Esophagus muscularis mucosa (tissue), 4 donors: ENCODE measurements at regions not wholly inside any gene's neighbourhood (a gene's known extent, or its start where the extent isn't known, plus 50 kb on each side); places are given as distances from the start of the nearest gene placed in this dataset.

Experiments
- DNase-seq: peaks from one replicate; pipeline ENCODE4 v3.0.0-alpha.2; 2017; ENCODE audit errors: extremely low spot score
- H3K27ac ChIP-seq, 4 donors: fragments of 200-600 bp; sonication (generic); replicated peaks in 1 of 4; 1 replicate in 3 of 4; 2 replicates in 1 of 4; pipeline ENCODE4 v1.5.1; 2016 to 2019; ENCODE audit warnings: mild to moderate bottlenecking in 1 of 4
- H3K27me3 ChIP-seq, 4 donors: fragments of 200-600 bp; sonication (generic); one replicate each; pipeline versions ENCODE4 v1.5.1 to v1.6.0; 2016 to 2019
- H3K36me3 ChIP-seq, 4 donors: fragments of 200-600 bp; sonication (generic); one replicate each; pipeline ENCODE4 v1.5.1; 2016 to 2019
- H3K4me1 ChIP-seq, 4 donors: fragments of 200-600 bp; sonication (generic); one replicate each; pipeline ENCODE4 v1.5.1; 2016 to 2019
- H3K4me3 ChIP-seq, 4 donors: fragments of 200-600 bp; sonication (generic); 1 replicate in 2 of 4; 2 replicates in 2 of 4; pipeline ENCODE4 v1.5.1; 2016 to 2019; ENCODE audit warnings: mild to moderate bottlenecking in 4 of 4, moderate library complexity in 1 of 4
- H3K9me3 ChIP-seq, 4 donors: fragments of 200-600 bp; sonication (generic); 1 replicate in 3 of 4; 2 replicates in 1 of 4; pipeline ENCODE4 v1.5.1; 2016 to 2019
- EP300 ChIP-seq: sonication (generic); formaldehyde crosslinking; IDR thresholded peaks from one replicate; pipeline ENCODE4 v1.6.1; 2017; ENCODE audit warnings: antibody characterized with exemption
- POLR2A ChIP-seq: fragments of 450-650 bp; IDR thresholded peaks from one replicate; pipeline ENCODE4 v1.6.1; 2017; ENCODE audit warnings: antibody characterized with exemption, moderate library complexity, mild to moderate bottlenecking, low read depth
- POLR2AphosphoS5 ChIP-seq, 2 donors: sonication (generic); formaldehyde crosslinking; IDR thresholded peaks; one replicate each; pipeline ENCODE4 v1.6.1; 2017; ENCODE audit warnings: antibody characterized with exemption in 2 of 2
- WGBS: methylation state at CpG from one replicate; pipeline ENCODE4 v1.1.5; 2018; 5-methylcytosine and 5-hydroxymethylcytosine counted together
- intact Hi-C: fragments of 100-400 bp; cut with DNase I; formaldehyde crosslinking; loops from one replicate; pipeline ENCODE4 v1.15.1; 2023
- TF ChIP-seq, protein P1 (sequence below), 3 experiments: fragments of 200-600 bp in 2 of 3; fragments of 450-650 bp in 1 of 3; sonication (generic) in 2 of 3; IDR thresholded peaks; one replicate each; pipeline ENCODE4 v1.5.1; 2017 to 2019; ENCODE audit warnings: antibody characterized with exemption in 3 of 3, mild to moderate bottlenecking in 2 of 3, moderate library complexity in 1 of 3

DNA sequence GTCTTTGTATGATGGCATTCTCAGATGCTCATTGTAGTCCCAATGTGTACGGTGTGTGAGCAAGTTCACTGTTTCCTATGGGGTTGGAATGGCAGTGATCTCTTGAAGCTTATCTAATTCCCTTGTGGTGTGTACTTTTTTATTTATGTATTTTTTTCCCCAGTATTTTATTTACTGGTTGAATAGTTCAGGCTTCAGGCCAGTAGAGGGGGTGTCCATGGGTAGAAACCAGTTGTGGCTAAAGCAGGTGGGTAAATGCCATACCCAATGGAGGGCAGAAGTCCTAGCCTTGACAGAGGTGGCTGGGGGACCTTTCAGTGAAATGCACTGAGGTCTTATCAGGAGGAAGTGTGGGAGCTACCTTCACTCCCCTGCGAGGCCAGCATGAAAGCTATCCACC lies 351.4 kb upstream of the CWC22 start:
- Histone ChIP-seq H3K4me3 (no peak overlapping the region), H3K27ac (no peak overlapping the region), H3K27me3 (no peaks in the 10 kb centered on the region), H3K36me3 (no peaks in the 10 kb centered on the region), H3K9me3 (no peaks in the 10 kb centered on the region), H3K4me1 (no peaks in the 10 kb centered on the region)
- TF ChIP-seq EP300 (no peak), POLR2A (no peak), POLR2AphosphoS5 (IDR thresholded peaks at IDR 0.05) (no peak)
- TF ChIP-seq, protein P1, sequence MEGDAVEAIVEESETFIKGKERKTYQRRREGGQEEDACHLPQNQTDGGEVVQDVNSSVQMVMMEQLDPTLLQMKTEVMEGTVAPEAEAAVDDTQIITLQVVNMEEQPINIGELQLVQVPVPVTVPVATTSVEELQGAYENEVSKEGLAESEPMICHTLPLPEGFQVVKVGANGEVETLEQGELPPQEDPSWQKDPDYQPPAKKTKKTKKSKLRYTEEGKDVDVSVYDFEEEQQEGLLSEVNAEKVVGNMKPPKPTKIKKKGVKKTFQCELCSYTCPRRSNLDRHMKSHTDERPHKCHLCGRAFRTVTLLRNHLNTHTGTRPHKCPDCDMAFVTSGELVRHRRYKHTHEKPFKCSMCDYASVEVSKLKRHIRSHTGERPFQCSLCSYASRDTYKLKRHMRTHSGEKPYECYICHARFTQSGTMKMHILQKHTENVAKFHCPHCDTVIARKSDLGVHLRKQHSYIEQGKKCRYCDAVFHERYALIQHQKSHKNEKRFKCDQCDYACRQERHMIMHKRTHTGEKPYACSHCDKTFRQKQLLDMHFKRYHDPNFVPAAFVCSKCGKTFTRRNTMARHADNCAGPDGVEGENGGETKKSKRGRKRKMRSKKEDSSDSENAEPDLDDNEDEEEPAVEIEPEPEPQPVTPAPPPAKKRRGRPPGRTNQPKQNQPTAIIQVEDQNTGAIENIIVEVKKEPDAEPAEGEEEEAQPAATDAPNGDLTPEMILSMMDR (IDR thresholded peaks at IDR 0.05), result no peak
- 92% methylated on average over 2 of the region's 2 CpGs for WGBS
- DNase-seq, result no peak
- intact Hi-C loops, result no loop called here

DNA sequence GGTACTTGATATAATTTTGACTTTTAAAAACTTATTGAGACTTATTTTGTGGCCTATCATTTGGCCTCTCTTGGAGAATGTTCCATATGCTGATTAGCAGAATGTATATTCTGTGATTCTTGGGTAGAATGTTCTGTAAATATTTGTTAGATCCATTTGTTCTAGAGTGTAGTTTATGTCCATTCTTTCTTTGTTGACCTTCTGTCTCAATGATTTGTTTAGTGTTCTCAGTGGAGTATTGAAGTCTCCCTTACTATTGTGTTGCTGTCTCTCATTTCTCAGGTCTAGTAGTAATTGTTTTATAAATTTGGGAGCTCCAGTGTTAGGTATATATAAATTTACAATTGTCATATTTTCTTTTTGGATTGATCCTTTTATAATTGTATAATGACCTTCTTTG lies 349.6 kb upstream of the CWC22 start:
- Histone ChIP-seq H3K27ac (no peak overlapping the region), H3K36me3 (no peaks in the 10 kb centered on the region), H3K27me3 (no peaks in the 10 kb centered on the region), H3K4me1 (peaks cover 0 to 6% (median 3%) of the 10 kb centered on the region in 4 donors), H3K4me3 (no peak overlapping the region), H3K9me3 (no peaks in the 10 kb centered on the region)
- TF ChIP-seq EP300, result no peak
- TF ChIP-seq POLR2AphosphoS5 (IDR thresholded peaks at IDR 0.05), result no peak
- no peak for TF ChIP-seq POLR2A
- TF ChIP-seq, protein P1 (IDR thresholded peaks at IDR 0.05), result no peak
- intact Hi-C loops, result no loop called here
- DNase-seq, result no peak

DNA sequence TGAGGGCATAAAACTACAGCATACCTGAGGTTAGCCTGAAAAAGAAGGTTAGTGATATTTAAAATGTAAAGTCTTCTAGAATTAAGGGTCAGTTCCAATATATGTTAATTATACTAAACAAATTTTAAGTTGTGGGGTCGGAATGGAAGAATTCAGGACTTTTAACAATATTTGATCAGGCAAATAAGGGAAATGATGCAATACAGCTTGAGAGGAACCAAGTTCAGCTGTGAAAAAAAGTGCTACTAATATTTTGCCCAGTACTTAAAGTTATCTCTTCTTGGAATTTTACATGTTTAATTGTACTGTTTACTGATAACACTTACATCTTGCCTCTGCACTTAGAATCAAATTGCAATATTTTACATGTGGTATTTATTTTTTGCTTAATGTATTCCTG lies 345.5 kb upstream of the CWC22 start:
- H3K27me3 ChIP-seq, result no peaks in the 10 kb centered on the region
- intact Hi-C loops, result no loop called here
- WGBS, result 62% methylated on average over 1 of the region's 1 CpG
- no peaks in the 10 kb centered on the region for H3K9me3 ChIP-seq
- peaks cover 0 to 6% (median 3%) of the 10 kb centered on the region in 4 donors for H3K4me1 ChIP-seq
- H3K36me3 ChIP-seq, result no peaks in the 10 kb centered on the region
- no peak overlapping the region for H3K4me3 ChIP-seq
- no peak for DNase-seq
- no peak overlapping the region for H3K27ac ChIP-seq
- TF ChIP-seq POLR2AphosphoS5 (IDR thresholded peaks at IDR 0.05) (no peak), POLR2A (no peak), EP300 (no peak)
- TF ChIP-seq, protein P1 (IDR thresholded peaks at IDR 0.05), result no peak

DNA sequence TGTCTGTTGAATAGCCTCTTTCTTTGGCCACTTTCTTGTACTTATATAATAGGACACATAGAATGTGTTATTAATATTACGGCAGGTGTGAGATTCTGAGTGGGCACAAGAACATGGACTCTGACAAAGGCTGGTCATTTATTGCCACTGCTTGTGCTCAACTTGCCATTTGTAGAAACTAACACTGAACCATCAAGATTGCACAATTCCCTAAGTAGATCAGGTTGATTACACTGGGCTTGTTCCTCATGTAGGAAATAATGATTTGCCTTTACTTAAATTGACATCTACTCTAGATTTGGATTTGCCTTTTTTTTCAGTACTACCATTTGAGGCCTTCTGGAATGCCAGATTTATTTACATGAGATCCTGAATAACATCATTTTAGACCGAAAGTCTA lies 342.7 kb upstream of the CWC22 start:
- Histone ChIP-seq H3K4me1 (peaks cover 0 to 6% (median 3%) of the 10 kb centered on the region in 4 donors), H3K4me3 (no peak overlapping the region), H3K27me3 (no peaks in the 10 kb centered on the region), H3K36me3 (no peaks in the 10 kb centered on the region), H3K9me3 (no peaks in the 10 kb centered on the region), H3K27ac (no peak overlapping the region)
- intact Hi-C loops, result no loop called here
- no peak for DNase-seq
- WGBS, result 100% methylated on average over 2 of the region's 2 CpGs
- no peak for TF ChIP-seq EP300
- no peak for TF ChIP-seq POLR2A
- TF ChIP-seq POLR2AphosphoS5 (IDR thresholded peaks at IDR 0.05), result no peak
- TF ChIP-seq, protein P1 (IDR thresholded peaks at IDR 0.05), result no peak
